Keratinocyte (primary cell): ENCODE measurements at regions not wholly inside any gene's neighbourhood (a gene's known extent, or its start where the extent isn't known, plus 50 kb on each side); places are given as distances from the start of the nearest gene placed in this dataset.

ENCODE experiments used
- CTCF ChIP-seq, 3 experiments: IDR thresholded peaks in 1 of 3; conservative IDR thresholded peaks in 1 of 3; optimal IDR thresholded peaks in 1 of 3; 2 replicates in 2 of 3; 3 replicates in 1 of 3; pipeline versions ENCODE3 to v1.5.1; 2011; ENCODE audit warnings: low read length in 3 of 3, mild to moderate bottlenecking in 3 of 3, moderate library complexity in 2 of 3, control low read depth in 1 of 3, inconsistent platforms in 1 of 3; ENCODE audit not compliant: insufficient read depth in 2 of 3; ENCODE audit errors: extremely low read depth in 1 of 3
- EZH2 ChIP-seq: IDR thresholded peaks from one replicate; pipeline ENCODE4 v1.6.1; 2012; ENCODE audit warnings: inconsistent platforms, mild to moderate bottlenecking, low read length, moderate library complexity

DNA sequence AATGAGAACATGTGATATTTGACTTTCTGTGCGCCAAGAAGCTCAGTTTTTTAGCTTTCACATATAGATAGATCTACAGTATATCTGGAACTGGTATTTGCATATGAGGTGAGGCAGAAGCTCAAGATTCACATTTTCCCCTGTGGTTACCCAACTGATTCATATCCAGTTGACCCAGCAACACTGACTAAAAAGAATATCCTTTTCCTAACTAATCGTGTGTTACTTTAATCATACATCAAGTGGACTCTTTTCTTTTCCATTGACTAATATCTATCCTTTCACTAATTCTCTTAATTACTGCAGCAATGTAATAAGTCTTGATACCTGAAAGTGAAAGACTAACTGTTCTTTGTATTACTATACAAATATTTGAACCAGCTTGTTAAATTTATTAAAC, 236.1 kb downstream of the AEBP2 start:
- TF ChIP-seq CTCF (optimal IDR thresholded peaks at IDR 0.05 in 1 of 3, IDR thresholded peaks at IDR 0.05 in 1 of 3, conservative IDR thresholded peaks at IDR 0.05 in 1 of 3; ENCODE audit: extremely low read depth in 1 of 3, insufficient read depth in 2 of 3, low read length in 3 of 3), result no peak
- no peak for TF ChIP-seq EZH2
